ENCODE measurements at regions not wholly inside any gene's neighbourhood (a gene's known extent, or its start where the extent isn't known, plus 50 kb on each side); places are given as distances from the start of the nearest gene placed in this dataset.

GRCh38 chr13:112261924-112262323 is 114.2 kb upstream of the SPACA7 start:
- no peak for TF ChIP-seq CTCF (IDR thresholded peaks at IDR 0.05 in 4 of 5, conservative IDR thresholded peaks at IDR 0.05 in 1 of 5)
- no peak for TF ChIP-seq POLR2A (IDR thresholded peaks at IDR 0.05)
